ENCODE measurements at regions not wholly inside any gene's neighbourhood (a gene's known extent, or its start where the extent isn't known, plus 50 kb on each side); places are given as distances from the start of the nearest gene placed in this dataset.

GRCh38 chr2:187617120-187617519 is 62.9 kb upstream of the TFPI start:
- TF ChIP-seq CTCF (conservative IDR thresholded peaks at IDR 0.05; ENCODE audit: low read length) (no peak), EZH2phosphoT487 (IDR thresholded peaks at IDR 0.05; ENCODE audit: borderline replicate concordance, low read depth, low read length) (no peak)

Data from OCI-LY7 (cell line).